ENCODE measurements at regions not wholly inside any gene's neighbourhood (a gene's known extent, or its start where the extent isn't known, plus 50 kb on each side); places are given as distances from the start of the nearest gene placed in this dataset.

- Histone ChIP-seq H3K27me3 (ENCODE audit: control insufficient read depth in 2 of 2, insufficient read depth in 2 of 2, low read length in 2 of 2) (no peaks in the 10 kb centered on the region), H3K4me1 (ENCODE audit: control insufficient read depth in 2 of 2, insufficient read depth in 2 of 2, low read length in 2 of 2) (no peaks in the 10 kb centered on the region), H3K27ac (ENCODE audit: low read depth, low read length) (no peak overlapping the region), H3K36me3 (ENCODE audit: control insufficient read depth in 2 of 3, insufficient read depth in 3 of 3, low read length in 3 of 3) (no peaks in the 10 kb centered on the region), H3K4me3 (ENCODE audit: low read length) (no peak overlapping the region), H3K9me3 (ENCODE audit: control insufficient read depth in 2 of 3, low read length in 3 of 3) (no peaks in the 10 kb centered on the region)
- ChIA-PET CTCF (no interaction called here), POLR2A (no interaction called here)
- Mint-ChIP-seq H3K36me3 (no peaks in the 10 kb centered on the region), H3K27ac (no peak overlapping the region), H3K4me3 (no peak overlapping the region), H3K27me3 (peaks cover 0 to 7% (median 0%) of the 10 kb centered on the region in 5 donors), H3K9me3 (no peaks in the 10 kb centered on the region), H3K4me1 (no peaks in the 10 kb centered on the region)
- intact Hi-C loops (cut with micrococcal nuclease), result no loop called here
- DNase-seq (no peak), ATAC-seq (no peak)
These were observed 114.3 kb downstream of the NPIPB5 start for GRCh38 chr16:22624800-22625533.

- H3K27ac ChIP-seq (ENCODE audit: low read depth, low read length), result no peak overlapping the region
- H3K9me3 ChIP-seq (ENCODE audit: control insufficient read depth in 2 of 3, low read length in 3 of 3), result no peaks in the 10 kb centered on the region
- intact Hi-C loops (cut with micrococcal nuclease), result no loop called here
- no peaks in the 10 kb centered on the region for H3K9me3 Mint-ChIP-seq
- H3K27ac Mint-ChIP-seq, result no peak overlapping the region
- H3K4me1 ChIP-seq (ENCODE audit: control insufficient read depth in 2 of 2, insufficient read depth in 2 of 2, low read length in 2 of 2), result no peaks in the 10 kb centered on the region
- H3K36me3 Mint-ChIP-seq, result no peaks in the 10 kb centered on the region
- no peaks in the 10 kb centered on the region for H3K27me3 ChIP-seq (ENCODE audit: control insufficient read depth in 2 of 2, insufficient read depth in 2 of 2, low read length in 2 of 2)
- H3K27me3 Mint-ChIP-seq, result peaks cover 0 to 4% (median 0%) of the 10 kb centered on the region in 5 donors
- H3K36me3 ChIP-seq (ENCODE audit: control insufficient read depth in 2 of 3, insufficient read depth in 3 of 3, low read length in 3 of 3), result no peaks in the 10 kb centered on the region
- CTCF ChIA-PET, result no interaction called here
- no peak overlapping the region for H3K4me3 ChIP-seq (ENCODE audit: low read length)
- DNase-seq (no peak), ATAC-seq (no peak)
- POLR2A ChIA-PET, result no interaction called here
- H3K4me3 Mint-ChIP-seq, result no peak overlapping the region
- no peaks in the 10 kb centered on the region for H3K4me1 Mint-ChIP-seq
These were observed 115.3 kb downstream of the NPIPB5 start for GRCh38 chr16:22625967-22626366.

- Histone ChIP-seq H3K4me1 (ENCODE audit: control insufficient read depth in 2 of 2, insufficient read depth in 2 of 2, low read length in 2 of 2) (no peaks in the 10 kb centered on the region), H3K36me3 (ENCODE audit: control insufficient read depth in 2 of 3, insufficient read depth in 3 of 3, low read length in 3 of 3) (no peaks in the 10 kb centered on the region), H3K4me3 (ENCODE audit: low read length) (no peak overlapping the region), H3K27me3 (ENCODE audit: control insufficient read depth in 2 of 2, insufficient read depth in 2 of 2, low read length in 2 of 2) (no peaks in the 10 kb centered on the region), H3K9me3 (ENCODE audit: control insufficient read depth in 2 of 3, low read length in 3 of 3) (no peaks in the 10 kb centered on the region), H3K27ac (ENCODE audit: low read depth, low read length) (no peak overlapping the region)
- ChIA-PET CTCF (no interaction called here), POLR2A (no interaction called here)
- intact Hi-C loops (cut with micrococcal nuclease), result no loop called here
- Mint-ChIP-seq H3K9me3 (no peaks in the 10 kb centered on the region), H3K4me1 (no peaks in the 10 kb centered on the region), H3K27ac (no peak overlapping the region), H3K27me3 (peaks cover 0 to 5% (median 0%) of the 10 kb centered on the region in 5 donors), H3K4me3 (no peak overlapping the region), H3K36me3 (no peaks in the 10 kb centered on the region)
- DNase-seq (no peak), ATAC-seq (no peak)
These were observed 116.4 kb downstream of the NPIPB5 start for GRCh38 chr16:22627043-22627442.

- DNase-seq (no peak), ATAC-seq (no peak)
- H3K9me3 Mint-ChIP-seq, result no peaks in the 10 kb centered on the region
- no peaks in the 10 kb centered on the region for H3K4me1 ChIP-seq (ENCODE audit: control insufficient read depth in 2 of 2, insufficient read depth in 2 of 2, low read length in 2 of 2)
- no peak overlapping the region for H3K4me3 ChIP-seq (ENCODE audit: low read length)
- H3K36me3 ChIP-seq (ENCODE audit: control insufficient read depth in 2 of 3, insufficient read depth in 3 of 3, low read length in 3 of 3), result no peaks in the 10 kb centered on the region
- ChIA-PET POLR2A (no interaction called here), CTCF (no interaction called here)
- no peak overlapping the region for H3K27ac ChIP-seq (ENCODE audit: low read depth, low read length)
- no peak overlapping the region for H3K4me3 Mint-ChIP-seq
- H3K9me3 ChIP-seq (ENCODE audit: control insufficient read depth in 2 of 3, low read length in 3 of 3), result no peaks in the 10 kb centered on the region
- H3K27me3 ChIP-seq (ENCODE audit: control insufficient read depth in 2 of 2, insufficient read depth in 2 of 2, low read length in 2 of 2), result no peaks in the 10 kb centered on the region
- H3K27me3 Mint-ChIP-seq, result peaks cover 5 to 7% (median 6%) of the 10 kb centered on the region in 5 donors
- no peaks in the 10 kb centered on the region for H3K36me3 Mint-ChIP-seq
- H3K4me1 Mint-ChIP-seq, result no peaks in the 10 kb centered on the region
- no peak overlapping the region for H3K27ac Mint-ChIP-seq
- intact Hi-C loops (cut with micrococcal nuclease), result no loop called here
These were observed 118.3 kb downstream of the NPIPB5 start for GRCh38 chr16:22628994-22629393.

GRCh38 chr16:22630242-22630641 lies 119.6 kb downstream of the NPIPB5 start:
- ChIA-PET CTCF (no interaction called here), POLR2A (no interaction called here)
- H3K27me3 Mint-ChIP-seq, result peaks cover 6 to 12% (median 8%) of the 10 kb centered on the region in 5 donors
- Histone ChIP-seq H3K4me1 (ENCODE audit: control insufficient read depth in 2 of 2, insufficient read depth in 2 of 2, low read length in 2 of 2) (no peaks in the 10 kb centered on the region), H3K9me3 (ENCODE audit: control insufficient read depth in 2 of 3, low read length in 3 of 3) (no peaks in the 10 kb centered on the region), H3K27ac (ENCODE audit: low read depth, low read length) (no peak overlapping the region), H3K4me3 (ENCODE audit: low read length) (no peak overlapping the region), H3K27me3 (ENCODE audit: control insufficient read depth in 2 of 2, insufficient read depth in 2 of 2, low read length in 2 of 2) (no peaks in the 10 kb centered on the region), H3K36me3 (ENCODE audit: control insufficient read depth in 2 of 3, insufficient read depth in 3 of 3, low read length in 3 of 3) (no peaks in the 10 kb centered on the region)
- H3K4me3 Mint-ChIP-seq, result no peak overlapping the region
- no peak overlapping the region for H3K27ac Mint-ChIP-seq
- H3K4me1 Mint-ChIP-seq, result no peaks in the 10 kb centered on the region
- ATAC-seq (no peak), DNase-seq (no peak)
- no peaks in the 10 kb centered on the region for H3K9me3 Mint-ChIP-seq
- intact Hi-C loops (cut with micrococcal nuclease), result no loop called here
- H3K36me3 Mint-ChIP-seq, result no peaks in the 10 kb centered on the region

- Mint-ChIP-seq H3K4me1 (no peaks in the 10 kb centered on the region), H3K9me3 (no peaks in the 10 kb centered on the region), H3K27ac (no peak overlapping the region), H3K36me3 (no peaks in the 10 kb centered on the region), H3K27me3 (peaks cover 6 to 18% (median 8%) of the 10 kb centered on the region in 5 donors), H3K4me3 (no peak overlapping the region)
- ATAC-seq (no peak), DNase-seq (no peak)
- Histone ChIP-seq H3K4me1 (ENCODE audit: control insufficient read depth in 2 of 2, insufficient read depth in 2 of 2, low read length in 2 of 2) (no peaks in the 10 kb centered on the region), H3K36me3 (ENCODE audit: control insufficient read depth in 2 of 3, insufficient read depth in 3 of 3, low read length in 3 of 3) (no peaks in the 10 kb centered on the region), H3K27me3 (ENCODE audit: control insufficient read depth in 2 of 2, insufficient read depth in 2 of 2, low read length in 2 of 2) (no peaks in the 10 kb centered on the region), H3K4me3 (ENCODE audit: low read length) (no peak overlapping the region), H3K9me3 (ENCODE audit: control insufficient read depth in 2 of 3, low read length in 3 of 3) (no peaks in the 10 kb centered on the region), H3K27ac (ENCODE audit: low read depth, low read length) (no peak overlapping the region)
- ChIA-PET CTCF (no interaction called here), POLR2A (no interaction called here)
- intact Hi-C loops (cut with micrococcal nuclease), result no loop called here
These were observed 120.6 kb downstream of the NPIPB5 start for GRCh38 chr16:22631264-22631663.

- H3K36me3 Mint-ChIP-seq, result no peaks in the 10 kb centered on the region
- ChIA-PET CTCF (no interaction called here), POLR2A (no interaction called here)
- no peaks in the 10 kb centered on the region for H3K4me1 ChIP-seq (ENCODE audit: control insufficient read depth in 2 of 2, insufficient read depth in 2 of 2, low read length in 2 of 2)
- H3K27me3 Mint-ChIP-seq, result peaks cover 6 to 18% (median 8%) of the 10 kb centered on the region in 5 donors
- DNase-seq (no peak), ATAC-seq (no peak)
- peaks cover 0 to 6% (median 0%) of the 10 kb centered on the region in 3 experiments for H3K9me3 ChIP-seq (ENCODE audit: control insufficient read depth in 2 of 3, low read length in 3 of 3)
- H3K27ac ChIP-seq (ENCODE audit: low read depth, low read length), result no peak overlapping the region
- no peaks in the 10 kb centered on the region for H3K27me3 ChIP-seq (ENCODE audit: control insufficient read depth in 2 of 2, insufficient read depth in 2 of 2, low read length in 2 of 2)
- H3K4me3 Mint-ChIP-seq, result no peak overlapping the region
- H3K27ac Mint-ChIP-seq, result no peak overlapping the region
- H3K9me3 Mint-ChIP-seq, result no peaks in the 10 kb centered on the region
- no peaks in the 10 kb centered on the region for H3K36me3 ChIP-seq (ENCODE audit: control insufficient read depth in 2 of 3, insufficient read depth in 3 of 3, low read length in 3 of 3)
- no peak overlapping the region for H3K4me3 ChIP-seq (ENCODE audit: low read length)
- intact Hi-C loops (cut with micrococcal nuclease), result no loop called here
- no peaks in the 10 kb centered on the region for H3K4me1 Mint-ChIP-seq
These were observed 121.9 kb downstream of the NPIPB5 start for GRCh38 chr16:22632606-22633005.

All from naive thymus-derived CD4-positive, alpha-beta T cell (primary cell).